IMR-90 (cell line): ENCODE measurements at regions not wholly inside any gene's neighbourhood (a gene's known extent, or its start where the extent isn't known, plus 50 kb on each side); places are given as distances from the start of the nearest gene placed in this dataset.

Experiments used
- ATAC-seq: fragments of 200-7000 bp; cut with Tn5 transposase; 2 replicates; pipeline ENCODE4 v1.9.1; 2020; ENCODE audit warnings: low read depth, mild to moderate bottlenecking, moderate library complexity
- BruUV-seq: library from RNA; stranded (reverse); fragments of 400-500 nt; replicated peaks from 2 replicates; lab custom pipeline; 2021; lab: Mats Ljungman, UMichigan
- CTCF ChIA-PET: fragments of 300-600 bp; formaldehyde crosslinking; extraction: SDS; loops from one replicate; lab custom pipeline; 2021; ENCODE audit warnings: antibody characterized with exemption; lab: Yijun Ruan, JAX
- POLR2A ChIA-PET: fragments of 300-600 bp; sonication (Branson Sonifier 250); formaldehyde crosslinking; loops from one replicate; lab custom pipeline; 2022; ENCODE audit warnings: antibody characterized with exemption; ENCODE audit not compliant: unreplicated experiment; lab: Charles Lee
- DNase-seq: peaks from one replicate; pipeline ENCODE4 v3.0.0; 2013
- H2AFZ ChIP-seq: replicated peaks from 2 replicates; pipeline ENCODE3; 2013; ENCODE audit warnings: low read length, mild to moderate bottlenecking; ENCODE audit not compliant: poor library complexity
- H2AK5ac ChIP-seq: 2 replicates; pipeline ENCODE4 v1.6.1; 2013; ENCODE audit warnings: low read depth, low read length, inconsistent platforms
- H2AK9ac ChIP-seq: replicated peaks from 2 replicates; pipeline ENCODE3; 2013; ENCODE audit warnings: mild to moderate bottlenecking, low read depth, low read length, moderate library complexity; ENCODE audit not compliant: poor library complexity
- H2BK120ac ChIP-seq: 2 replicates; pipeline ENCODE4 v1.6.1; 2013; ENCODE audit warnings: low read depth, low read length, inconsistent platforms
- H2BK15ac ChIP-seq: 3 replicates; pipeline ENCODE4 v1.6.1; 2013; ENCODE audit warnings: low read depth, low read length, inconsistent platforms
- H2BK20ac ChIP-seq: 2 replicates; pipeline ENCODE4 v1.6.1; 2013; ENCODE audit warnings: low read depth, mild to moderate bottlenecking, inconsistent platforms, low read length, moderate library complexity
- H2BK5ac ChIP-seq: 2 replicates; pipeline ENCODE4 v1.6.1; 2013; ENCODE audit warnings: mild to moderate bottlenecking, low read depth, low read length, inconsistent platforms; ENCODE audit not compliant: poor library complexity, severe bottlenecking
- H3K14ac ChIP-seq: replicated peaks from 2 replicates; pipeline ENCODE4 v1.6.1; 2013; ENCODE audit warnings: low read depth, low read length, inconsistent platforms
- H3K18ac ChIP-seq: 2 replicates; pipeline ENCODE4 v1.6.1; 2013; ENCODE audit warnings: low read depth, low read length, control low read depth
- H3K23ac ChIP-seq: 2 replicates; pipeline ENCODE4 v1.6.1; 2013; ENCODE audit warnings: low read depth, low read length, inconsistent platforms
- H3K27ac ChIP-seq: 2 replicates; pipeline ENCODE4 v1.5.1; 2013; ENCODE audit warnings: mild to moderate bottlenecking, control low read depth, low read length; ENCODE audit not compliant: insufficient read depth
- H3K27me3 ChIP-seq: 2 replicates; pipeline ENCODE4 v1.6.1; 2013; ENCODE audit warnings: low read length; ENCODE audit not compliant: control insufficient read depth, insufficient read depth
- H3K36me3 ChIP-seq: 2 replicates; pipeline ENCODE4 v1.6.1; 2013; ENCODE audit warnings: low read length, mixed read lengths; ENCODE audit not compliant: control insufficient read depth, insufficient read depth
- H3K4ac ChIP-seq: 2 replicates; pipeline ENCODE4 v1.6.1; 2013; ENCODE audit warnings: low read depth, low read length, inconsistent platforms
- H3K4me1 ChIP-seq: 2 replicates; pipeline ENCODE4 v1.6.1; 2013; ENCODE audit warnings: low read length, mixed read lengths; ENCODE audit not compliant: control insufficient read depth, insufficient read depth
- H3K4me2 ChIP-seq: 2 replicates; pipeline ENCODE4 v1.6.1; 2013; ENCODE audit warnings: low read depth, mild to moderate bottlenecking, control low read depth, low read length, moderate library complexity
- H3K4me3 ChIP-seq: 2 replicates; pipeline ENCODE4 v1.5.1; 2013; ENCODE audit warnings: low read depth, mild to moderate bottlenecking, control low read depth, low read length, moderate library complexity; ENCODE audit not compliant: insufficient read depth
- H3K56ac ChIP-seq: 2 replicates; pipeline ENCODE4 v1.6.1; 2013; ENCODE audit warnings: low read length, inconsistent platforms; ENCODE audit not compliant: insufficient read depth; ENCODE audit errors: extremely low read depth
- H3K79me1 ChIP-seq, 2 experiments: 2 replicates each; pipeline ENCODE4 v1.6.1; 2013; ENCODE audit warnings: low read length in 2 of 2, inconsistent platforms in 1 of 2, low read depth in 1 of 2
- H3K9ac ChIP-seq: 2 replicates; pipeline ENCODE4 v1.6.1; 2013; ENCODE audit warnings: low read depth, low read length, control low read depth
- H3K9me1 ChIP-seq: 2 replicates; pipeline ENCODE4 v1.6.1; 2013; ENCODE audit warnings: low read length, inconsistent platforms; ENCODE audit not compliant: insufficient read depth
- H3K9me3 ChIP-seq: 2 replicates; pipeline ENCODE4 v1.6.1; 2013; ENCODE audit warnings: low read length; ENCODE audit not compliant: control insufficient read depth, insufficient read depth
- H4K20me1 ChIP-seq: 2 replicates; pipeline ENCODE4 v1.6.1; 2013; ENCODE audit warnings: low read length, inconsistent platforms; ENCODE audit not compliant: insufficient read depth
- H4K5ac ChIP-seq: 2 replicates; pipeline ENCODE4 v1.6.1; 2013; ENCODE audit warnings: mild to moderate bottlenecking, low read depth, low read length, control low read depth
- H4K8ac ChIP-seq, 2 experiments: 2 replicates each; pipeline ENCODE4 v1.6.1; 2013; ENCODE audit warnings: low read depth in 2 of 2, low read length in 2 of 2, control low read depth in 1 of 2, inconsistent platforms in 1 of 2
- H4K91ac ChIP-seq: 2 replicates; pipeline ENCODE4 v1.6.1; 2013; ENCODE audit warnings: low read depth, low read length, inconsistent platforms; ENCODE audit not compliant: insufficient read depth
- BHLHE40 ChIP-seq: fragments of 150-350 bp; IDR thresholded peaks from 2 replicates; pipeline ENCODE4 v1.6.1; 2016; ENCODE audit warnings: mild to moderate bottlenecking, low read depth, low read length
- CHD1 ChIP-seq: IDR thresholded peaks from 2 replicates; pipeline ENCODE4 v1.6.1; 2012; ENCODE audit warnings: low read depth, low read length, improper control_type of control experiment
- MAFK ChIP-seq: IDR thresholded peaks from 2 replicates; pipeline ENCODE4 v1.6.1; 2012; ENCODE audit warnings: low read depth, low read length, improper control_type of control experiment
- MXI1 ChIP-seq: IDR thresholded peaks from 2 replicates; pipeline ENCODE4 v1.6.1; 2012; ENCODE audit warnings: low read depth, mild to moderate bottlenecking, low read length, moderate library complexity, borderline replicate concordance
- RCOR1 ChIP-seq: IDR thresholded peaks from 2 replicates; pipeline ENCODE4 v1.6.1; 2012; ENCODE audit warnings: mild to moderate bottlenecking, low read length, improper control_type of control experiment; ENCODE audit not compliant: insufficient replicate concordance
- SMC3 ChIP-seq: fragments of 150-350 bp; IDR thresholded peaks from 2 replicates; pipeline ENCODE4 v1.6.1; 2016; ENCODE audit warnings: low read depth, mild to moderate bottlenecking, antibody characterized with exemption, low read length, moderate library complexity
- WGBS, 2 experiments: methylation state at CpG; one replicate each; pipeline versions ENCODE4 v1.1.5 to v1.1.7; 2013; ENCODE audit warnings: missing lambda C conversion rate in 2 of 2; ENCODE audit not compliant: insufficient read length in 1 of 2; ENCODE audit errors: extremely low coverage in 2 of 2; 5-methylcytosine and 5-hydroxymethylcytosine counted together
- dilution Hi-C: fragments of 300-500 bp; cut with HindIII; formaldehyde crosslinking; loops from one replicate; pipeline ENCODE4 v1.14.3; 2018; ENCODE audit warnings: low sequenced_read_pairs; ENCODE audit not compliant: unreplicated experiment
- in situ Hi-C: fragments of 300-500 bp; cut with MboI; formaldehyde crosslinking; loops from 3 replicates; pipeline ENCODE4 v1.14.3; 2019; ENCODE audit warnings: low sequenced_read_pairs, inconsistent platforms, mixed read lengths
- intact Hi-C: fragments of 100-400 bp; cut with micrococcal nuclease; formaldehyde crosslinking; loops from 2 replicates; pipeline ENCODE4 v1.10.0; 2022
- TF ChIP-seq, protein P1 (sequence below): fragments of 150-350 bp; IDR thresholded peaks from 2 replicates; pipeline ENCODE4 v1.6.1; 2017; ENCODE audit warnings: mild to moderate bottlenecking, antibody characterized with exemption, low read length, low read depth

DNA sequence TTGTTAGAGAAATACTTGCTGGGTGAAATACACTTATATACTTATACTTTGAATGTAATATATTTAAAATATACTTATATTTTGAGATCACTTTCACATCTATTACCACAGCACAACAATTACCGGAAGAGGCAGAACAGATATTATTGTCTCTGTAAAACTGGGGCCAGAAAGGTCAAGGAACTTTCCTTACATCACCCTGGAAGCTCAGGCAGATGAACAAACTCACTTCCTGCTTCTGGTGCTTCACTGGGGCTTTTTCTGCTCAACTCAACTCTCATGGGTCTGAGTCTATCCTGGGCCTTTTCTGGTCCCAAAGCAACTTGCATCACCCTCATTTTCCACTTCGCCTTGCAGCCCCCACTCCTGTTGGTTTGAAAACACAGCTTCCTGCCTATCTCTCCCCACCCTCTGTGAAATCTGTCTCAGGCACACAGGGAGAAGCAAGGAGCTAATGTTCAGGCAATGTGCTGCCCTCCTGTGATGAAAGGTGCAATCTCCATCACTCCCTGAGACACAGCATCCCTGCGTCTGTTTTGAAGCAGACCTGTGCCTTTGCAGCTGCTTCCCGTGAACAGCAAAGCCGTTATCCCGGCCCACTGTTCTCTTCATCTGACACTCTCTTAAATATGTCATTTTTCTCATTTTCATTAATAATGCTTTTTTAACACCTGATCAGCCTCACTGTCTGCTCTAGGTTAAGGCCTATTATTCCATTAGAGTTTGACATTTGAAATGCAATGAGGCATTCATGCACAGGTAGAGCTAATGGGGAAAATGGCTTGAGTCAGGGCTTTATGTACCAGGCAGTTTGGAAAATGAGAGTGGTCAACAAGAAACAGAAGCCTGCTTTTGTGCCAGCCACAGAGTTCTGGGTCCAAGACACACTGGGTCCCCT is 251.9 kb upstream of the CHAC2 start:
- ATAC-seq, result no peak
- no peak overlapping the region for H3K27ac ChIP-seq
- H3K4me3 ChIP-seq, result no peak overlapping the region
- intact Hi-C loops (no loop called here), in situ Hi-C loops (no loop called here), dilution Hi-C loops (no loop called here)
- no peak overlapping the region for H3K14ac ChIP-seq
- H3K27me3 ChIP-seq, result no peaks in the 10 kb centered on the region
- H2BK15ac ChIP-seq, result no peak overlapping the region
- no peak overlapping the region for H3K18ac ChIP-seq
- H3K23ac ChIP-seq, result no peak overlapping the region
- BruUV-seq, result no TSS peak
- H2BK5ac ChIP-seq, result no peak overlapping the region
- H3K4ac ChIP-seq, result no peak overlapping the region
- H3K36me3 ChIP-seq, result no peaks in the 10 kb centered on the region
- ChIA-PET CTCF (interaction anchor here (0.6 to 1.5 kb wide), 2 partner anchors 11 to 499 kb away, joined by 3 to 5 read pairs; no protein-coding TSS in a partner anchor), POLR2A (no interaction called here)
- TF ChIP-seq, protein P1, sequence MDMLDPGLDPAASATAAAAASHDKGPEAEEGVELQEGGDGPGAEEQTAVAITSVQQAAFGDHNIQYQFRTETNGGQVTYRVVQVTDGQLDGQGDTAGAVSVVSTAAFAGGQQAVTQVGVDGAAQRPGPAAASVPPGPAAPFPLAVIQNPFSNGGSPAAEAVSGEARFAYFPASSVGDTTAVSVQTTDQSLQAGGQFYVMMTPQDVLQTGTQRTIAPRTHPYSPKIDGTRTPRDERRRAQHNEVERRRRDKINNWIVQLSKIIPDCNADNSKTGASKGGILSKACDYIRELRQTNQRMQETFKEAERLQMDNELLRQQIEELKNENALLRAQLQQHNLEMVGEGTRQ, result no peak
- TF ChIP-seq BHLHE40 (no peak), MAFK (no peak), CHD1 (no peak), SMC3 (no peak), MXI1 (no peak), RCOR1 (no peak)
- H3K4me2 ChIP-seq, result no peak overlapping the region
- DNase-seq, result peak; percentile 20
- H3K56ac ChIP-seq, result no peak overlapping the region
- H4K20me1 ChIP-seq, result 0 out of 2 replicates have a peak, but pooled peaks cover 4% of the 10 kb centered on the region
- no peaks in the 10 kb centered on the region for H3K9me3 ChIP-seq
- no peak overlapping the region for H4K91ac ChIP-seq
- H2AK9ac ChIP-seq, result no peak overlapping the region
- no peak overlapping the region for H2BK20ac ChIP-seq
- no peaks in the 10 kb centered on the region for H3K79me1 ChIP-seq
- peak overlapping the region; percentile 59 for H2AFZ ChIP-seq
- H4K8ac ChIP-seq, result no peak overlapping the region
- WGBS, 2 experiments, result 74% methylated on average over 3 of the region's 6 CpGs; no CpG with 5 or more reads in 1 of the 2 experiments
- peaks cover 5% of the 10 kb centered on the region for H3K4me1 ChIP-seq
- no peak overlapping the region for H2BK120ac ChIP-seq
- H3K9ac ChIP-seq, result no peak overlapping the region
- H2AK5ac ChIP-seq, result no peak overlapping the region
- H4K5ac ChIP-seq, result no peak overlapping the region; the same call in 1 of the 2 replicates
- peaks cover 5% of the 10 kb centered on the region for H3K9me1 ChIP-seq
